ENCODE measurements at regions not wholly inside any gene's neighbourhood (a gene's known extent, or its start where the extent isn't known, plus 50 kb on each side); places are given as distances from the start of the nearest gene placed in this dataset.

GRCh38 chr15:87736401-87736800, 520.1 kb downstream of the NTRK3 start:
- no peak overlapping the region for H3K4me3 ChIP-seq (ENCODE audit: low read length)
- no peak for DNase-seq (ENCODE audit: low read depth)
- TF ChIP-seq CTCF (conservative IDR thresholded peaks at IDR 0.05; ENCODE audit: low read depth, low read length), result no peak

GRCh38 chr15:87735522-87735921, 521.0 kb downstream of the NTRK3 start:
- TF ChIP-seq CTCF (conservative IDR thresholded peaks at IDR 0.05; ENCODE audit: low read depth, low read length), result no peak
- DNase-seq (ENCODE audit: low read depth), result no peak
- H3K4me3 ChIP-seq (ENCODE audit: low read length), result no peak overlapping the region

DNA sequence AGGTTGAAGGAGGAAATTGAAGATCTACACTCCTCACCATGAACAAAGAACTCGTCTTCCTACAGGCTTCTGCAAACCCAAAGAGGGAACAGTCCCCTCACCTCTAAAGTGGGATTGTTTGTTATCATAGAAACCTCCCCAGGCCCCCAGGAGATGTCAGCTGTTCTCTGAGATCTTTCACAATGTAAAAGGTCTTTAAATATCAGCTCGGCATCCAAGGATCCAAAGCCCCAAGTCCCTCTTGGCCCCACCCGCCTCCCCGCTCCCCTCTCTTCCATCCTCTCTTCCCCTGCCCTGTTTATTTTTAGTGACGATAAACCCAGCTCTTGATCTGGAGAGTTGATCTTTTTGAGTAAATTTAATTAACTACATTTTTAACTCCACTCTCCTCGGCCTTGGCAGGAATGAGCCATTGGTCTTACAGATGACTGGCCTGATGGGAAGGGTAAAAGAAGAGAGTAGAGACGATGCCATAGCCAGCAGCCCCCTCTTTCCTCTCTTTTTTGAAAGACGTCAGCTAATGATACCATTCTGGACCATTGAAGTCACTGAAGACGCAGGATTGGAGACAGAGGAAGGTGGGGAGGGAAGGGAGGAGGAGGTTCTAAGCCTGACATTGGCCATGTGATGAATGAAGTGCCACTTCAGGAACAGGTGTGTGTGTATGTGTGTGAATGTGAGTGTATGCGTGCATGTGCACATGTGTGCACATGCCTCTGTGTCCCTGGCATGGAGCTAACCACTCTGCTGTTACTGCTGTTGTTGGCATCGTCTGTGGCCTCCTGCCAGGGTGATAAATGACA, 521.8 kb downstream of the NTRK3 start:
- no peak overlapping the region for H3K4me3 ChIP-seq (ENCODE audit: low read length)
- no peak for DNase-seq (ENCODE audit: low read depth)
- TF ChIP-seq CTCF (conservative IDR thresholded peaks at IDR 0.05; ENCODE audit: low read depth, low read length), result no peak

- TF ChIP-seq CTCF (conservative IDR thresholded peaks at IDR 0.05; ENCODE audit: low read depth, low read length), result no peak
- no peak for DNase-seq (ENCODE audit: low read depth)
- no peak overlapping the region for H3K4me3 ChIP-seq (ENCODE audit: low read length)
Observed at GRCh38 chr15:87733977-87734376, 522.6 kb downstream of the NTRK3 start.

- no peak overlapping the region for H3K4me3 ChIP-seq (ENCODE audit: low read length)
- TF ChIP-seq CTCF (conservative IDR thresholded peaks at IDR 0.05; ENCODE audit: low read depth, low read length), result no peak
- DNase-seq (ENCODE audit: low read depth), result no peak
Observed at GRCh38 chr15:87733541-87733941, 523.0 kb downstream of the NTRK3 start.

DNA sequence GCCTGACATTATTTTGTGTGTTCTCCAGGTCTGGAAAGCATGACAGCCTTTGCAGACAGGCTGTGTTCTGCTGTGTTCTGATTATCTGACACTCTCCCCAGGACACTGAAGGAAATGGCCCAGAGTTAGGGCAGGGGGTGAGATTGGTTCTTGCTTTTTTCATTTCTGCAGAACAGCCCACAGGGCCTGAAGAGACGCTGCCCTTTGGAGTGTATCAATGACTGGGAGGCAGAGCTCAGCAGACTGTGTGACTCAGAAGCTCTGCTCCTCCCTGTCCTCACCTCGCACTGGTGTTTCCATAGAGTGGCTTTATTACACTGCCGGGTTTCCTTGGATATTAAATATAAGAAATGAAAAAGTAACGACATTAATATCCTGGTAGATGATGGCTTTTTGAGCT, 523.6 kb downstream of the NTRK3 start:
- no peak overlapping the region for H3K4me3 ChIP-seq (ENCODE audit: low read length)
- DNase-seq (ENCODE audit: low read depth), result no peak
- TF ChIP-seq CTCF (conservative IDR thresholded peaks at IDR 0.05; ENCODE audit: low read depth, low read length), result no peak

- no peak for TF ChIP-seq CTCF (conservative IDR thresholded peaks at IDR 0.05; ENCODE audit: low read depth, low read length)
- DNase-seq (ENCODE audit: low read depth), result no peak
- H3K4me3 ChIP-seq (ENCODE audit: low read length), result no peak overlapping the region
Observed at GRCh38 chr15:87731630-87732029, 524.9 kb downstream of the NTRK3 start.
